HG03045 (cell line): ENCODE measurements at regions not wholly inside any gene's neighbourhood (a gene's known extent, or its start where the extent isn't known, plus 50 kb on each side); places are given as distances from the start of the nearest gene placed in this dataset.

Experiments used
- ATAC-seq: cut with Tn5 transposase; IDR thresholded peaks from one replicate; pipeline ENCODE4 v1.9.1; 2021; ENCODE audit warnings: mild to moderate bottlenecking, moderate library complexity; ENCODE audit not compliant: unreplicated experiment

- no peak for ATAC-seq
Measured at GRCh38 chr11:116481126-116481675, 291.6 kb downstream of the BUD13 start.

- no peak for ATAC-seq
Measured at GRCh38 chr11:116478669-116479668, 293.8 kb downstream of the BUD13 start.

DNA sequence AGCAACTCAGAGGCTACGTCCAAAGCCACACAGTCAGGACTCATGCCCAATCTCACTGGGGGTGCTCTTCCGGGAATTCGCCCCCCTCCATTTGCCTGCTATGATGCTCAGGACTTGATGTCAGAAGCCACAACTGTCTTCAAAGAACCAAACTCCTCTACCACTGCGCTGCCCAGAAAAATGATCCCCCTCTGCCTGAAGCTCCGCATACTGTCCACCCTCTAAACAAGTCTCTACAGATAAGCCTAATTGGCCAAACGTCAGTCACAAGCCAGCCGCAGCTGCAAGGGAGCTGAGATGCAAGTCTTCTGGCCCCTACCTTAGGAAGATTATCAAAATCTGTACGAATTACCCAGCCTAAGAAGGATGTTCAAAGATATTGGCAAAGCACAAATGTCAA is 294.6 kb downstream of the BUD13 start:
- ATAC-seq, result no peak

- no peak for ATAC-seq
Measured at GRCh38 chr11:116473790-116474346, 298.9 kb downstream of the BUD13 start.

DNA sequence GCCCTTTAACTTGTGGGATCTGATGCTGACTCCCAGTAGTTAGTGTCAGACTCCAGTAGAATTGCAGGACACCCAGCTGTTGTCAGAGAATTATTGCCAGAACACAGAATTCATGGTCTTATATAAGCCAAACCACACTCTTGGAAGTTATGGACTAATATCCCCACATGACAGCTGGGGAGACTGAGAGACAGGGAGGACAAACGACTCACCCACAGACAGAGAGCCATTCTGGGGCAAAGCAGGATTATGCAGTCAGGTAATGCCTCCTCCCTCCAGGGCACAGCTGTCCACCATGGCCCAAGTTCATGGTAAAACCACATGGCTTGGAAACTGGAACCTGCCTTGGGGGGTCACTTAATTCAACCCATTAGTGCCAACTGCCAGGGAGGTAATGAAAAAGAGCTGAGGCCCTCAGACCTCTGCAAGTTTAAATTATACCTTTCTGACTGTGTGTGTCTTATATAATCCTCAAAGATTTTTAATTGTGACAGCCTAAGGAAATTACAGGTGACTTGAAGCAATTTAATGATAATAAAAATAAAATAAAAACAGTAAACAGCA is 299.5 kb downstream of the BUD13 start:
- ATAC-seq, result no peak

DNA sequence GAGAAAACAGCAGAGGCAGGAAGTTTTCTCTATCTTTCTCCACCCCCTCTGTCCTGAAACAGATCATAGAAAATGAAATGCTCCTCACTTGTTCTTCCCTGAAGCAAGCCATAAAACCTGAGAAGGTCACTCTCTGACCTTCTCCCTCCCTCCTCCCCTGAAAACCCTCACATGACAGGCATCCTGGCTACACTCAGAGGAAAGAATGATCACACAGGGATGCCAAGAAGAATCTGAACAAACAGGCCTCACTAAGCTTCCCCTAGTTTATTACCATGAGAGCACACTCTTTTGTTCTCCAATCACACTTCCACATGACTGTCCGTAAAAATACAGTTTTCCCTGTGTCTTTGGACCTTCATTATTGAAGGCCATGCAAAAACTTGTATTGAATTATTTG is 300.1 kb downstream of the BUD13 start:
- no peak for ATAC-seq

GRCh38 chr11:116471608-116472256 is 301.1 kb downstream of the BUD13 start:
- no peak for ATAC-seq

- no peak for ATAC-seq
Measured at GRCh38 chr11:116468699-116469098, 304.1 kb downstream of the BUD13 start.

- ATAC-seq, result no peak
Measured at GRCh38 chr11:116467823-116468222, 305.0 kb downstream of the BUD13 start.

GRCh38 chr11:116466801-116467200 is 306.0 kb downstream of the BUD13 start:
- no peak for ATAC-seq

- ATAC-seq, result no peak
Measured at GRCh38 chr11:116466191-116466590, 306.6 kb downstream of the BUD13 start.

GRCh38 chr11:116465056-116465455 is 307.7 kb downstream of the BUD13 start:
- ATAC-seq, result no peak

GRCh38 chr11:116461789-116462188 is 311.0 kb downstream of the BUD13 start:
- no peak for ATAC-seq

DNA sequence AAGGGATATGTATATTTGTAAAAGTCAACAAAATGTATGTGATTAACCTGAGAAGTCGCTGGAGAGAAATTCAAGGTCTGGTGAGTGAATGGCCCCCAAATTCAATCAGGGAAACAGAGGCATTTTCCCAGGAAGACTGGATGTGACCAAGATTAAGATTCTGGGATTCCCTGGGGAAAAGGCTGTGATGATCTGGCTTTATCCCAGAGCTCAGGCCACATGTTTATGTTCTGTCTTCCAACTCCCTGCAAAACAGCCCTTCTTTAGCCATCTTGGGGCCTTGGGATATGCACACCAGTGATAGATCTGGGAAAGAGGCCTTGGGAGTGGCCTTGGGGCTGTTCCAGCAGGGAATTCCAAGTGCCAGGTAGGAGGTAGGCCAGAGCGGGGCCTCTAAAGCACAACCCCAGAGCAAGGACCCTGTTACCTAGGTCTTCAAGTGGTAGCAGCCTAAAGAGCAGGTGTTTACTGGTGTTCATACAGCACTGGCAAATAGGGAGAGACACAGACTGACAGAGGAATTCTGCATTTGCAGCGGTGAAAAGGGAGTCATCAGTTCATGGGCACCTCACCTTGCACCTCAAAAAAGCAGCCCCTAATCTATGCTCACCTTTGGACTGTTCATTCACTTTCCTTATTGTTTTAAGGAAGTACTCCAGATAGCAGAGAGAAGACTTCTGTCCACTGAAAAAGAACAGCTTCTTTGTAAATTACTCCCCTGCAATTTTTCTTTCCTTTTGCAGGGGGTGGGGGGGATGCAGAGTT is 312.4 kb downstream of the BUD13 start:
- ATAC-seq, result no peak

DNA sequence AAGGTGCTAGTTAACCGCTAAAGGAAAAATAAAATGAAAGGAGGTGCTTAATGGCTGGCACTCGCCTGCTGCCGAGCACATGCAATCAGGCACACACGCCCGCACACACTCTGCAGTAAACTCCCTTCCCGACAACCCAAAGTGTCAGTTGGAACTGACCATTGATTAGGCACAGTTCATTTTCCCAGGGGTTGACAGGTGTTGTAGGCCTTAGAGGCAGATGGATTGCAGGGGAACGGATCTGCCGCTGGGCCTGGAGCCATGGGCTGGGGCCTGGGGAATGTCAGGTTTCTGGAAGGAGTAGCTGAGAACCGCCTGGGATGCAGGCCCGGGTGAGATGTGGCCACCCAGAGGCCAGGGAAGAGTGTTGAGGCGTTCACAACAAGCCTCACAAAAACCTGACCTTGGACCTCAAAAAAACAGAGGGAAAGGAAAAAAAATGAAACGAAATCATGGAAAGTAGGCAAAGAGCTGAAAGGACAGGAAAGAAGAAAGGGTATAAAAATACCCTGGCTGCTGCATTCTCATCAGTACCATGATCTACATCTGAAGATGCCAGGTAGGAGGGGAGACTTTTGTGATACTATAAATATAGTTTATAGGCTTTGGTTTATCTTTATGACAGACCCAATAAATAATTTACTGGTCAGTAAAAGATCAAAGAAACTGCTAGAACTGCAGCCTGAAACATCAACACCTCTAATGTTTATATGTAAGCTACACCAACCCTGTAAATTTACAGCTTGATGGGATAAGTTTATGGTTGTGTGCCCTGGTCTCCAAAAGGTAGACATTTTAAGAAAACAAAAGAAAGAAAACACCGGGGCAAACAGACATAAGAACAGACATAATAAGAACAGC is 313.4 kb downstream of the BUD13 start:
- ATAC-seq, result no peak

- ATAC-seq, result no peak
Measured at GRCh38 chr11:116458546-116458945, 314.2 kb downstream of the BUD13 start.

DNA sequence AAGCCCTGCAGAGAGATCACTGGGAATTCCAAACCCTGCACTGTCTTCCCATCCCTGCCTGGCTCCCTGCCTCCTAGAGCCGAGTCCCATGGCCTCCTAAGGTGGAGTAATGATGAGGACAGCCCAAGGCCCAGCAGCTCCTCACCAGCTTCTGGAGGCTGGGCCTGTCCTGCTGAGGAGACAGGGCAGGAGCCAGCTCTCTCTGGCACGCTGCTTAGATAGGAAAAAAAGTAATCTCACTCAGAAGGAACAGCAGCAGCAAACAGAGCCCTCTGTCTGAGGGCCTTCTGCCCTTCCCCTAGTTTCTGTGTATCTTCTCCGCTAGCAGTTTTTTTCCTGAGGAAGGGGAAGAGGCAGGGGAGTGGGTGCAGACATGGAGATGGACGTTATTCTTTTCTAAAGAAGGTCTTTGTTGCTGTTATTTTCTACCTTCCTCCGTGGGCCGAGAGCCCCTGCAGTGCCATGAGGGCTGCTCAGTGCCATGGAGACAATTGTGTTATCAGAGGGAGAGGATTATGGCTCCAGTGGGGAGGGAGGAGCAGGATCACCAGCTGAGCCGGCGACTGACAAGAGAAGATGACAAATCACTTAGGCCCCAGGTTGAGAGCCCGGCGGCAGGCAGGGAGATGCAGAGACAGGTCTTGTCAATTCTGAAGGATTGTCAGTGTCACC is 315.3 kb downstream of the BUD13 start:
- ATAC-seq, result no peak

DNA sequence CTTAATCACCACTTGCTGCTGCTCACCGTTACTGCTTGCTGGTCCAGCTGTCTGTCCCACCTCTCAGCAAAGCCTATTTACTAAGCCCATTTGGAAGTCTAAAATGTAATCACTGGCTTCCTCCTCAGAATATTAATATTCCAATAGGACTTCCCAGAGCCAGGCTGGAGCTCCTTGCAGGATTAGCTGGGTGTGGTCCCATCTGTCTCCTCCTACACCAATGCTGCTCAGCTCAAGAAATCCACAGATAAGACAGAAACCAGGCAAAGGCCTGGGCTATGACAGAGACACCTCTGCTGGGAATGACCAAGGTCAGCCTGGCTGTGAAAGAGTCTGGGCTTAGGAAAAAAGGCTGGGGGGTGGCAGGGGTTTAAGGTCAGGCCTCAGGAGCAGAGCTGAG is 317.8 kb downstream of the BUD13 start:
- no peak for ATAC-seq
